SW 1271 (cell line): ENCODE measurements at regions not wholly inside any gene's neighbourhood (a gene's known extent, or its start where the extent isn't known, plus 50 kb on each side); places are given as distances from the start of the nearest gene placed in this dataset.
A peak's percentile ranks its signal among the peaks of the same experiment; 100 is the strongest.
"Not testable (repeated sequence)": the region's sequence is repeated elsewhere in the genome, so short reads cannot be mapped to it uniquely, and the experiment has no call there.

Source experiments
- DNase-seq, 2 experiments: peaks; one replicate each; lab custom pipeline; 2025; lab: John Stamatoyannopoulos, UW

GRCh38 chr4:116321471-116321870 is 763.9 kb downstream of the TRAM1L1 start:
- no peak for DNase-seq

GRCh38 chr4:116320859-116321258 is 764.5 kb downstream of the TRAM1L1 start:
- no peak for DNase-seq

GRCh38 chr4:116303736-116304188 is 781.6 kb downstream of the TRAM1L1 start:
- no peak for DNase-seq

- DNase-seq: no peak
Measured at GRCh38 chr4:116302990-116303735, 782.2 kb downstream of the TRAM1L1 start.

- DNase-seq: no peak
Measured at GRCh38 chr4:116275006-116275405, 810.4 kb downstream of the TRAM1L1 start.

- no peak for DNase-seq
Measured at GRCh38 chr4:116272336-116272735, 813.0 kb downstream of the TRAM1L1 start.

- DNase-seq: not testable (repeated sequence)
Measured at GRCh38 chr4:116260931-116261330, 824.4 kb downstream of the TRAM1L1 start.

GRCh38 chr4:116244771-116245170 is 840.6 kb downstream of the TRAM1L1 start:
- DNase-seq: no peak

GRCh38 chr4:116243431-116243830 is 841.9 kb downstream of the TRAM1L1 start:
- no peak for DNase-seq

- no peak for DNase-seq
Measured at GRCh38 chr4:116233971-116234370, 851.4 kb downstream of the TRAM1L1 start.

GRCh38 chr4:116231999-116232398 is 853.4 kb downstream of the TRAM1L1 start:
- DNase-seq: not testable (repeated sequence)

- no peak for DNase-seq
Measured at GRCh38 chr4:116229420-116229819, 856.0 kb downstream of the TRAM1L1 start.

GRCh38 chr4:116223040-116223732 is 862.2 kb downstream of the TRAM1L1 start:
- DNase-seq: no peak

- no peak for DNase-seq
Measured at GRCh38 chr4:116217781-116218180, 867.6 kb downstream of the TRAM1L1 start.

- DNase-seq: no peak
Measured at GRCh38 chr4:116215622-116216021, 869.8 kb downstream of the TRAM1L1 start.

GRCh38 chr4:116202524-116202923 is 882.9 kb downstream of the TRAM1L1 start:
- DNase-seq: no peak

- DNase-seq: no peak
Measured at GRCh38 chr4:116197317-116197809, 888.0 kb downstream of the TRAM1L1 start.

- DNase-seq: no peak
Measured at GRCh38 chr4:116183241-116183640, 902.1 kb downstream of the TRAM1L1 start.

GRCh38 chr4:116180157-116180601 is 905.2 kb downstream of the TRAM1L1 start:
- DNase-seq: peak in 1 of 2 experiments; percentile 1

GRCh38 chr4:116151371-116151770 is 934.0 kb downstream of the TRAM1L1 start:
- not testable (repeated sequence) for DNase-seq

- no peak for DNase-seq
Measured at GRCh38 chr4:116150152-116150551, 935.2 kb downstream of the TRAM1L1 start.

GRCh38 chr4:116143198-116143597 is 942.2 kb downstream of the TRAM1L1 start:
- no peak for DNase-seq

GRCh38 chr4:116132946-116133345 is 952.4 kb downstream of the TRAM1L1 start:
- DNase-seq: no peak
